Stimulated activated CD8-positive, alpha-beta memory T cell treated with anti-CD3 and anti-CD28 coated beads, Interleukin-7, amount 100 ng/mL, for 48 hours (primary cell): ENCODE measurements at regions not wholly inside any gene's neighbourhood (a gene's known extent, or its start where the extent isn't known, plus 50 kb on each side); places are given as distances from the start of the nearest gene placed in this dataset.
"Not testable (repeated sequence)": the region's sequence is repeated elsewhere in the genome, so short reads cannot be mapped to it uniquely, and the experiment has no call there.

Source experiments
- DNase-seq, 2 donors: peaks; one replicate each; pipeline ENCODE4 v3.0.0-alpha.2; 2020; ENCODE audit warnings: low read depth in 1 of 2; ENCODE audit errors: extremely low read depth in 1 of 2

DNA sequence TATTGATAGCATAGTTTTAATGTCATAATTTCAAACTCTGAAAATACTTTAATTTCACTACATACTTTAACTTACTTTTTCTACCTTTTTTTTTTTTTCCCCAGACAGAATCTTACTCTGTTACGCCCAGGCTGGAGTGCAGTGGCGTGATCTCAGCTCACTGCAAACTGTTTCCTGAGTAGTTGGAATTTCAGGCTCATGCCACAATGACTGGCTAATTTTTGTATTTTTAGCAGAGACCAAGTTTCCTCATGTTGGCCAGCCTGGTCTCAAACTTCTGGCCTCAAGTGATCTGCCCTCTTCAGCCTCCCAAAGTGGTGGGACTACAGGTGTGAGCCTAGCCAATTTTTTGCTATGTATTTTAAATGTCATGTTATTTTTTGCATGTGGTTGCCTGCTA, 741.6 kb downstream of the TRAM1L1 start:
- no peak for DNase-seq

DNA sequence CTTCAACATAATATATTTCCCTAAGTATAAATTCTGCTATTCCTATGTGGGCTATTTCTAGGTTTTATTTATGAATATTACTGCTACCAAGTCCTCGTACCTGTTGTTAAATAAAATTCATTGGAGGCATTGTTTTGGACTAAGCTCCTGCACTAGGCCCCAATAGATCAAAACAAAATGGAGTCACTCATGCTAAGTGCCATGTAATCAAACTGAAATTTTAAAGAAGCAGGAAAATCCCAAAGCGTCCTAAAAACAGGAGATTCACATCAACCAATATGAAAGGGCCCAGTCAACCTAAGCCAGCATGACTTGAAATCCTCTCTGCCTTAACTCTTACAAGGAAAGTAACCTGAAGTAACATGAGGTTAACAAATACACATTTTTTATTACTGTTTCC, 743.2 kb downstream of the TRAM1L1 start:
- DNase-seq = no peak

DNA sequence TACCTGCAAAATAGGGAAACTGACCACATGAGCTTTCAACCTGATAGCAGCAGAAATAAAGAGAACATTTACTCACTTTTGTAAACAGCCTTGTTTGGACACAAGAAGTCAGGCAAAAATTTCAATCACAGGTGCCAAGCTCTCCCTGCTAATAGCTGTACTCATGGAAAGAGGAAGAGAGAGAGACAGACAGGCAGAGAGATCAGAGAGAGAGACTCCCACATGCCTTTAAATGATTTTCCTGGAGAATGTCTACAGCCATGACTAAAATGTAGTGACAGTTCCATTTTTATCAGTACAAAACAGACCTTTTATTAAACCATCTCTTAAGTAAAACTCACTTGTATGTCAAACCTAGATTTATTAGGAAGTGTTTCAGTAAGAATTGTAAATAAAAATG, 752.9 kb downstream of the TRAM1L1 start:
- DNase-seq = no peak

DNA sequence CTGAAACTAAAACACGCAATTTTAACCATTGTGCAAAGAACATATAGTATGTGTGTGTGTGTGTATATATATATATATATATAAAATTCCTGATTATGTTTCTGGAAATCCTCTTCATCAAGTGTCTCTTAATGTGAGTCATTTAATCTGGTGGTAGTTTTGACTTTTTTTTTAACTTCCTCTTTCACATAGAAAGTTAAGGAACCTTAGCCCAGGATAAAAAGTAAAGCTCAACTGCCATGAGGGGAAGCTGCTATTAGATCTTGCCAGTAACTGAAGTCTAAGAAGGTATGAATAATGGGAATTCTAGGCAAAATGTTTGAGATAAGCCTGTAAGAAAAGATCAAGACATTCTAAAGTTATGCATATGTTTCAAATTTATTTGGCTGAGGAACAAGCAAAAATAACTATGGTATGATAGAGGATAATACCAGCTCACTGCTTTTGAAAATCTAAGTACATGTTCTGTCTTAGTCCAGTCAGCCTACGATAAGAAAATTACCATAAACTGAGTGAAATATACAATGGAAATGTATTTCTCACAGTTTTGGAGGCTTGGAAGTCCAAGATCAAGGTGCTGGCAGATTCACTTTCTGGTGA, 757.0 kb downstream of the TRAM1L1 start:
- DNase-seq = no peak

DNA sequence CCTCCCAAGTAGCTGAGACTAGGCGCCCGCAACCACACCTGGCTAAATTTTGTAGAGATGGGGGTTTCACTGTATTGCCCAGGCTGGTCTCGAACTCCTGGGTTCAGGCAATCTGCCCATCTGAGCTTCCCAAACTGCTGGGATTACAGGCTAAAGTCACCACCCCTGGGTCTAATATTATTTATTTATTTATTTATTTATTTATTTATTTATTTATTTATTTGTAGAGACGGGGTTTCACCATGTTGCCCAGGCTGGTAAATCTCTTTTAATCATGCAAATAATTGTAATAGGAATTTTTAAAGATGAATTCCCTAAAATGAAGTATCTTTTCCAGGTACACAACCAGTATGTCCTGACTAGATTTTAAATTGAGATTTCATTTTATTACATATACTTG, 761.8 kb downstream of the TRAM1L1 start:
- no peak for DNase-seq

DNA sequence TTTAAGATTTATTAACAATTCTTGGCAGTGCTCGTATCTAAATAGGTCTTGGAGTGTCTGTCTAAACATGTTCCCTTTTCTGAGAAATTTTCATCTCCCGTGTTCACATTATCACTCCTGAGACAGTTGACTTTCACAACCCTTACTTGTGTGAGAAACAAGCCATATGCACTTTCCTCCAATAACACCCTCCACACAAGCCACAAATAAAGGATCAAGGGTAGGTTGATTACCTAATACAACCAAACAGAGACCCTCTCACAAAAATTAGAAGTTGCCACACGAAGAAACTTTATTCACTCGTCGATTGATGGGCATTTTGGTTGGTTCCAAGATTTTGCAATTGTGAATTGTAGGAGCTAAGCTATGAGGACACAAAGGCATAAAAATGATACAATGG, 763.9 kb downstream of the TRAM1L1 start:
- DNase-seq = no peak

DNA sequence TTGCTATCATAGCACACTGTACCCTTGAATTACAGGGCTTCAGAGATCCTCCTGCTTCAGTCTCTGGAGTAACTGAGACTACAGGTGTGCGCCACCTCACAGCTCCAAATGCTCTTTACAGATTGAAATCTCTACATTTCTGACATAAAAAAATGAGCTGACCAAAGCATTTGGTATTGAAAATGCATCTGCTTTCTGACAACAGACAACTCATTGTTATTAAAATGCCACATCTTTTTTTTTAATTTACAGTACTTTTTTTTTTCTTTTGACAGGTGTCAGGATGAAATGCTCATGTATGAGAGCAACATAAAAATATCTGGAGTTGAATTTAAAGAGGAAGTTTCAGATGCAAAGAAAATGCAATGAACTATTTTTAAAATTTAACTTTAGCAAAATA, 764.5 kb downstream of the TRAM1L1 start:
- DNase-seq = no peak

DNA sequence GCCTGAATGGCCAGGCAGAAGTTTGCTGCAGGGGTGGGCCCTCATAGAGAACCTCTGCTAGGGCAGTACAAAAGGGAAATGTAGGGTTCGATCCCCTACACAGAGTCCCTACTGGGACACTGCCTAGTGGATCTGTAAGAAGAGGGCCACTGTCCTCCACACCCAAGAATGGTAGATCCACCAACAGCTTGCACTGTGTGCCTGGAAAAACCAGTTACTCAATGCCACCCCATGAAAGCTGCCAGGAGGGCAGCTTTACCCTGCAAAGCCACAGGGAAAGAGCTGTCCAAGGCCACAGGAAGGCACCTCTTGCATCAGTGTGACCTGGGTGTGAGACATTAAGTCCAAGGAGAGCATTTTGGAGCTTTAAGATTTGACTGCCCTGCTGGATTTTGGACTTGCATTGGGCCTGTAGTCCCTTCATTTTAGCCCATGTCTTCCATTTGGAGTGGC, 781.6 kb downstream of the TRAM1L1 start:
- no peak for DNase-seq

DNA sequence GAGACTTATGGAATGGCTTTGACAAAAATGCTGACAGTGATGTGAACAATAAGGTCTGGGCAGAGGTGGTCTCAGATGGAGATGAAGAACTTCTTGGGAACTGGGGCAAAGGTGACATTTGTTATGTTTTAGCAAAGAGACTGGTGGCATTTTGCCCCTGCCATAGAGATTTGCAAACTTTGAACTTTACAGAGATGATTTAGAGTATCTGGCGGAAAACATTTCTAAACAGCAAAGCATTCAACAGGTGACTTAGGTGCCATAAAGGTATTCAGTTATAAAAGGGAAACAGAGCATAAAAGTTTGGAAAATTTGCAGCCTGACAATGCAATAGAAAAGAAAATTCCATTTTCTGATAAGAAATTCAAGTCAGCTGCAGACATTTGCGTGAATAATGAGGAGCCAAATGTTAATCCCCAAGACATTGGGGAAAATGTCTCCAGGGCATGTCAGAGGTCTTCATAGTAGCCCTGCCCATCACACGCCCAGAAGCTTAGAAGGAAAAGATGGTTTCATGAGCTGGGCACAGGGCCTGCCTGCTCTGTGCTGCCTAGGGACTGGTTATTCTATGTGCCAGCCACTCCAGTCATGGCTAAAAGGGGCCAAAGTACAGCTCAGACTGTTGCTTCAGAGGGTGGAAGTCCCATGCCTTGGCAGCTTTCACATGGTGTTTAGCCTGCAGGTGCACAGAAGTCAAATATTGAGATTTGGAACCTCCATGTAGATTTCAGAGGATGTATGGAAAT, 782.2 kb downstream of the TRAM1L1 start:
- no peak for DNase-seq

DNA sequence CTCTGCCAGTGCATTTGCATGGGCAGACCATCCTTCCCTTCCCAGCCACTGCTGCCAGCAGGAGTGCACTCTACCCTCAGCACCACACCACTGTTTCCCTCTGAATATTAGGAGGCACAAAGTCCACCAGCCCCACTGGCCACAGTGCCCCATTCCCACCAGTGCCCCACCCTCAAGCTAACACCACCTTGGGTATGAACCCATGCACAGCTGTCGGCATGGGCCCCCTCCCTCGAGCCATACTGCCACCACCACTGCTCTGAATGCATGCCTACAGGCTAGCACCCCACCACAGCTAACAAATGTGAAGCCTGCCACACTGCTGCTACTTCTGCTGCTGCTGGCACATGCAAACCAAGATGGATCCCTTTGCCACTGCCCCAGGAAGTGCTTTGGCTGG, 810.4 kb downstream of the TRAM1L1 start:
- DNase-seq = no peak

DNA sequence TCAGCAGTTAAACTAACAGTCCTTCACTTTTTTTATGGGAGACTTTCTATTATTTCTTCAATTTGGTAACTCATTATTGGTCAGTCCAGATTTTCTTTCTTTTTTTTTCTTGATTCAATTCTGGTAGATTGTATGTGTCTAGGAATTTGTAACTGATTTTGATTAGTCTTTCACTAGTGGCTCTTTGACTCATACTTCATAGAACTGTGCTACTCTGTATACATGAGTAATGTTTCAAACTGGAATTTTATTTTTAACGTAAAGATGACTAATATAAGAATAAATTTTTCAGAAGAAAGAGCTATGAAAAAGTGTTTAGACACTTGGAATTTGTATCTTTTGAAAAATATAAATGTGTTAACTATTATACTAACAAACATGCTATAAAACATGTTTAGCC, 813.0 kb downstream of the TRAM1L1 start:
- DNase-seq = no peak

DNA sequence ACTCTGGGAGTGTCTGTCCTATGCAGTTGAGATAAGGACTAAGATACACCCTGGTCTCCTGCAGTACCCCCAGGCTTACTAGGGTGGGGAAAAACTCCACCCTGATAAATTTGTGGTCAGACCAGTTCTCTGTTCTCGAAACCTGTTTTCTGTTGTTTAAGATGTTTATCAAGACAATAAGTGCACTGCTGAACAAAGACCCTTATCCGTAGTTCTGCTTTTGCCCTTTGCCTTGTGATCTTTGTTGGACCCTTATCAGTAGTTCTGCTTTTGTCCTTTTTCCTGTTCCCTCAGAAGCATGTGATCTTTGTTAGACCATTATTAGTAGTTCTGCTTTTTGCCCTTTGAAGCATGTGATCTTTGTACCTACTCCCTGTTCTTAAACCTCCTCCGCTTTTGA, 824.4 kb downstream of the TRAM1L1 start:
- not testable (repeated sequence) for DNase-seq

DNA sequence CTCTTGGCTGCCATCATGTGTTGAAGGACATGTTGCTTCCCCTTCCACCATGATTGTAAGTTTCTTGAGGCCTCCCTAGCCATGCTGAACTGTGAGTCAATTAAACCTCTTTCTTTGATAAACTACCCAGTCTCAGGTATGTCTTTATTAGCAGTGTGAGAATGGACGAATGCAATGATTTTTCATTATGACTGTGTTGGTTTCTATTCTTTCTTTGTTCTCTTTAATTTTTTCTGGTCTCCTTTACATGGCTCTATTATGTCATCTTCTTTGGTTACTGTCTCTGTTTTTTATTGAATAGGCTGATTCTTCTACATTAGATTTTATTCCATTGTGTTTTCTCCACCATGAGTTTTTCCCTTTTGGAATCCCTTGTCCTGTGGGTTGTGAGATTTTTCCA, 840.6 kb downstream of the TRAM1L1 start:
- no peak for DNase-seq

DNA sequence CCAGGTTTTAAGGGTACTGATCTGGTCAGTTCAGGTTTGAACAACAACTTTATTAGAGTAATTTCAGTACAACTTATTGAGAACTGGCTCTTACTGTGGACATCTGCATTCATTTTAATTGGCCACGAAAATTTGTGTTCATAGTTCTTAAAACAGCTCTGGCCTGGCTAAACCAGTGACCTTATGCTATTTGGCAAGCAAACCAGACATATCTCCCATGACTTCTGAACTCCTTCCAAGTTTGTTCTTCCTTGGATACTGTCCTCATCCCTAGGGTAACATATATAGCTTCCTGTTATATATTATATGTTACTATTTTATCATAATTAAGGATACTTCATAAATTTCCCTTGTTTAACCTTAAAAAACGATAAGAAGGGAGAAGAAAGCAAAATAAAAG, 841.9 kb downstream of the TRAM1L1 start:
- DNase-seq = no peak

DNA sequence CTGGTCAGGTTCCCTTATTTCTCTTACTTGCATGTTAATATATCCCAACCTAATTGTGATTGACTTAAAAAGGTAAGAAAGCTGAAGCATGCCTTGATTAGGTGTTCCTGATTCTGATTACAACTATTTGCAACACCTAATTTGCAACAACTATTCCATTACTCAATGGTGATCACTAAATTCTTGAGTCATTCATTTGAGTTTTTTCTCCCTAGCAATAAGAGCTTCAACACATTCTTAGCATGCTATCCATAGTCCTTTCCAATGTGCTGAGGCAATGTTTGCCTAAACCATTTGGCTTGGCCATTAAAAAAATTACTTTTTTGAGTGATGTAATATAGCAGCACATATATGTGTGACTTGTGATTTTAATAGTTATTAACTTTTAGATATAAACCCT, 851.4 kb downstream of the TRAM1L1 start:
- DNase-seq = no peak

DNA sequence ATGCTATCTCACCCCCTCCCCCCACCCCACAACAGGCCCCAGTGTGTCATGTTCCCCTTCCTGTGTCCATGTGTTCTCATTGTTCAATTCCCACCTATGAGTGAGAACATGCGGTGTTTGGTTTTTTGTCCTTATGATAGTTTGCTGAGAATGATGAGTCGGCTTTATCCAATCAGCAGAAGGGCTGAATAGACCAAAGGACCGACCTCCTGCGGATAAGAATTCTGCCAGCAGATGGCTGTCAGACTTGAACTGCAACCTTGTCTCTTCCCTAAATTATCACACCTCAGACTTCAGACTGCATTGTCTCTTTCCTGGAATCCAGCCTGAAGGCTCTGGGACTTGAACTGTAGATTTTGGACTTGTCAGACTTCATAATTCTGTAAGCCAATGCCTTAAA, 853.4 kb downstream of the TRAM1L1 start:
- not testable (repeated sequence) for DNase-seq

DNA sequence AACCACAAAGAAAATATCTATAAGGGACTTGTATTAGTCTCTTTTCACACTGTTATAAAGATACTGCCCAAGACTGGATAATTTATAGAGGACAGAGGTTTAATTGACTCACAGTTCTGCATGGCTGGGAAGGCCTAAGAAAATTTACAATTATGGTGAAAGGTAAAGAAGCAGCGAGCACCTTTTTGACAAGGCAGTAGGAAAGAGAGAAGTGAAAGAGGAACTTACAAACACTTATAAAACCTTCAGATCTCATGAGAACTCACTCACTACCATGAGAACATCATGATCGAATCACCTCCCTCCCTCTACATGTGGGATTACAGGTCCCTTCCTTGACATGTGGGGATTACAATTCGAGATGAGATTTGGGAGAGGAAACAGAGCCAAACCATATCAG, 856.0 kb downstream of the TRAM1L1 start:
- no peak for DNase-seq

DNA sequence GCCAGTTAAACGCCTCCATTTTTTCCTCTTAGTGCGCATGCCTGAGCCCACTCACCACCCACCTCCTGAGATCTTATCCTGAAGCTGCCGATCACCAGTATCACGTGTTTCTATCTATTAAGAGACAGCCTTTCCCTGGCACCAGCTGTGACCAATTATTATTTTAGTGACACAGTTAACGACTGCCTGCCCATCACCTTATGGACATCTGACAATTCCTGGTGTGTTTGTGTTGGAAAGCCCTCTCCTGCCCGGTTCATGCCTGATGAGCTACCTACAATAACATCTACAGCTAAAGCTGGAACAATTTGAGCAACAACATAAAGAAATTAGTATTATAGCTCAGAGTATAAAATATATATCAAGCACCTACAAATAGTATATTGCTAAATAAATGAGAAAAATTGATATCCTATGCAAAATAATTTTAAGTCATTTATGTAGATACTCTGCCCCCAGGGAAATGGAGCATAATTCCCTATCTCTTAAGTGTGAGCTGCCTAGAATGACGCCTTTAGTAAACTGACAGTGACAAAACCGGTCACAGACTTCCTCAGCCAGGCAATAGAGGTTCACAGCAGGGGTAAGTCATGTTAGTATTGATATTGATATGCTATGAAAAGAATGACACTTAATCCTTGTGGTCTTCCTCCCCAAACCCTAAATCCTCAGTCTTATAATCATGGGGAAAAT, 862.2 kb downstream of the TRAM1L1 start:
- DNase-seq = no peak

DNA sequence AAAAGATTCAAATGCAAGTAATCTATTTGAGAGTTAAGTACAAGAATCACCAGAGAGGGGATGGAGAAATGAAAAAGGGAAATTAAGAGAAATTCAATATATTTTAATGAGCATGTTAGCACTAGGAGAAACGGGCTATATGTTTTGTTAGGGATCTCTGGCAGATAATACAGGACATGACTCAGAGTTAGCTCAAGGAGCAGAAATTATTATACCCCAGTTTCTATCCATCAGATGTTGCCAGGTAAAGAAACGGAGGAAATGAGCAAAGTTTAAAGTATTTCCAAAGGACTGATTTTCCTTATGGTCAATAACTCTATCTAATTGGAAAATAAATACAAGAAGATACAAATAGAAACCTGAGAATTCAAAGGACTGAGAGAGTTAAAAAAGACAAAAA, 867.6 kb downstream of the TRAM1L1 start:
- DNase-seq = no peak

DNA sequence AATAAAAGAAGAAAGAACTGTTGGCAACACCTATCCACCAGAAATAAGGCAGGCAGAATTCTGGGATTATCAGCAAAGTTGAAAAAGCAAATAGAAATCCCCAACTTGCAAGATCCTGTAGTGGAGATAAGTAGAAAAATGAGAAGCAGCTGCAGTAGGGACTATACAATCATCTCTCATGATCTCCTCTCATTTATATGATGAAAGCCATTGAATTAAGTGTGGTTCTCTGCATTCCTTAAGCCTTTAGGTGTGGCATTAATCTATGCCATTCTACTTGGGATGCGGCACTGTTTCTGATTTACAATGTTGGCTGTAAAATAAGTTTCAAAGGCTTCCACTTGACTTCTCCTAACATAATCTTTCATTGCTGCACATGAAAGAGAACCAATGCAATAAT, 869.8 kb downstream of the TRAM1L1 start:
- no peak for DNase-seq

DNA sequence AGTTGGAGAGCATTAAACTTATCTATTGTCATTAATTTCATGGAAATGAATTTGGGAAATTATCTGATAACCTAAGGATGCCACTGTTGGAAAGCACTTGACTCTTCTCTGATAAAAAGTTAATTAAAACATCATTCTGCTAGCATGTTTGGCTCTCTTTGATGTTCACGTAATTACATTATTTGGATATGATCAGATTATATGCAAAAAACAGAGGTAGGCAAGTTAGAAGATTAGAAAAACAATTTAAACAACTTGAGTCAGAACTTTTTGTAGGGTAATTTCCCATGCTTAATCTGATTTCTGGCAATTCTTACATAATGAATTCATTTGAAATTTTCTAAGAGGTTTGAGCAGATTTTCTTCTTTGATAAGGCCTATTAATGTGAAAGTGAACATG, 882.9 kb downstream of the TRAM1L1 start:
- DNase-seq = no peak

DNA sequence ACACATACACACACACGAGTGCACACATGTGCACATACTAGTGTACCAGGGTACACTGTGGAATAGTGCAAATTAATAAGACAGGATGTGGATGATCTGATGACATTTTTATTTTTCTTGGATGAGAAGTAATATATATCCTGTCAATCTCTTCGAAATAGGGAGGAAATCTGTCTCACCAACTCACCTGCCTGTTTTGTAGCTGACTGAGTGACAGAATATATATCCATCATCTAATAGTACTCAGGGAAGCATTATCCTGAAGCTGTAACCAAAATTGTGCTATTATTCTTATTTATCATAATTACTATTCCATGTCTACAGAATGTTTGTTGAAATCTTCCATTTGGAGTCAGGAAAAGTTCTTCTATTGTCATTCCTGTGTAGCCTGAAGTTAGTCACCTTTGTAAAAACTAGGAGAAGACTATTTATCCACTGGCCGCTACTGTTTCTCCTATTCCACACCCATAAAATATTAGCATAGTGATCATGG, 888.0 kb downstream of the TRAM1L1 start:
- DNase-seq = no peak
